GM23248 (cell line): ENCODE measurements at regions not wholly inside any gene's neighbourhood (a gene's known extent, or its start where the extent isn't known, plus 50 kb on each side); places are given as distances from the start of the nearest gene placed in this dataset.

ENCODE experiments used
- EZH2 ChIP-seq: fragments of 200-600 bp; sonication (generic); IDR thresholded peaks from 2 replicates; pipeline ENCODE4 v1.6.1; 2018; ENCODE audit warnings: antibody characterized with exemption, mild to moderate bottlenecking; ENCODE audit not compliant: insufficient read depth, poor library complexity, severe bottlenecking
- EZH2phosphoT487 ChIP-seq: fragments of 200-600 bp; sonication (generic); IDR thresholded peaks from 2 replicates; pipeline ENCODE4 v1.6.1; 2018; ENCODE audit warnings: antibody characterized with exemption, moderate library complexity, mild to moderate bottlenecking, low read depth; ENCODE audit not compliant: insufficient read depth

GRCh38 chr10:87603769-87604168 lies 55.9 kb upstream of the PAPSS2 start:
- TF ChIP-seq EZH2 (no peak), EZH2phosphoT487 (no peak)
